ENCODE measurements at regions not wholly inside any gene's neighbourhood (a gene's known extent, or its start where the extent isn't known, plus 50 kb on each side); places are given as distances from the start of the nearest gene placed in this dataset.

GRCh38 chr1:223000632-223001031 lies 142.4 kb downstream of the TLR5 start:
- Histone ChIP-seq H3K9me3 (ENCODE audit: low read depth, low read length) (no peaks in the 10 kb centered on the region), H4K20me1 (ENCODE audit: insufficient read depth, low read length) (peaks cover 2% of the 10 kb centered on the region), H3K4me1 (ENCODE audit: insufficient read depth, low read length) (peaks cover 6% of the 10 kb centered on the region), H2AFZ (ENCODE audit: low read length) (no peak overlapping the region), H3K79me2 (ENCODE audit: insufficient read depth, low read length) (no peaks in the 10 kb centered on the region), H3K27me3 (ENCODE audit: insufficient read depth, low read length) (no peaks in the 10 kb centered on the region), H3K4me2 (ENCODE audit: insufficient read depth, low read length) (no peak overlapping the region), H3K27ac (ENCODE audit: low read depth, low read length) (no peak overlapping the region), H3K4me3 (ENCODE audit: insufficient read depth, low read length) (no peak overlapping the region), H3K36me3 (ENCODE audit: insufficient read depth, low read length) (peaks cover 15% of the 10 kb centered on the region)
- TF ChIP-seq, protein P1, sequence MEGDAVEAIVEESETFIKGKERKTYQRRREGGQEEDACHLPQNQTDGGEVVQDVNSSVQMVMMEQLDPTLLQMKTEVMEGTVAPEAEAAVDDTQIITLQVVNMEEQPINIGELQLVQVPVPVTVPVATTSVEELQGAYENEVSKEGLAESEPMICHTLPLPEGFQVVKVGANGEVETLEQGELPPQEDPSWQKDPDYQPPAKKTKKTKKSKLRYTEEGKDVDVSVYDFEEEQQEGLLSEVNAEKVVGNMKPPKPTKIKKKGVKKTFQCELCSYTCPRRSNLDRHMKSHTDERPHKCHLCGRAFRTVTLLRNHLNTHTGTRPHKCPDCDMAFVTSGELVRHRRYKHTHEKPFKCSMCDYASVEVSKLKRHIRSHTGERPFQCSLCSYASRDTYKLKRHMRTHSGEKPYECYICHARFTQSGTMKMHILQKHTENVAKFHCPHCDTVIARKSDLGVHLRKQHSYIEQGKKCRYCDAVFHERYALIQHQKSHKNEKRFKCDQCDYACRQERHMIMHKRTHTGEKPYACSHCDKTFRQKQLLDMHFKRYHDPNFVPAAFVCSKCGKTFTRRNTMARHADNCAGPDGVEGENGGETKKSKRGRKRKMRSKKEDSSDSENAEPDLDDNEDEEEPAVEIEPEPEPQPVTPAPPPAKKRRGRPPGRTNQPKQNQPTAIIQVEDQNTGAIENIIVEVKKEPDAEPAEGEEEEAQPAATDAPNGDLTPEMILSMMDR (IDR thresholded peaks at IDR 0.05; ENCODE audit: extremely low read depth, low read depth, low read length), result no peak
- no peak for DNase-seq (ENCODE audit: insufficient read length, low spot score, missing footprints)

GRCh38 chr1:223001653-223002634 lies 141.1 kb downstream of the TLR5 start:
- Histone ChIP-seq H3K36me3 (ENCODE audit: insufficient read depth, low read length) (peaks cover 15% of the 10 kb centered on the region), H3K4me2 (ENCODE audit: insufficient read depth, low read length) (no peak overlapping the region), H2AFZ (ENCODE audit: low read length) (no peak overlapping the region), H4K20me1 (ENCODE audit: insufficient read depth, low read length) (peaks cover 2% of the 10 kb centered on the region), H3K27me3 (ENCODE audit: insufficient read depth, low read length) (no peaks in the 10 kb centered on the region), H3K27ac (ENCODE audit: low read depth, low read length) (no peak overlapping the region), H3K4me3 (ENCODE audit: insufficient read depth, low read length) (no peak overlapping the region), H3K9me3 (ENCODE audit: low read depth, low read length) (no peaks in the 10 kb centered on the region), H3K79me2 (ENCODE audit: insufficient read depth, low read length) (no peaks in the 10 kb centered on the region), H3K4me1 (ENCODE audit: insufficient read depth, low read length) (peaks cover 6% of the 10 kb centered on the region)
- TF ChIP-seq, protein P1 (IDR thresholded peaks at IDR 0.05; ENCODE audit: extremely low read depth, low read depth, low read length), result peak; percentile 63
- DNase-seq (ENCODE audit: insufficient read length, low spot score, missing footprints), result peak; percentile 44

- DNase-seq (ENCODE audit: insufficient read length, low spot score, missing footprints), result no peak
- H3K36me3 ChIP-seq (ENCODE audit: insufficient read depth, low read length), result peaks cover 15% of the 10 kb centered on the region
- TF ChIP-seq, protein P1 (IDR thresholded peaks at IDR 0.05; ENCODE audit: extremely low read depth, low read depth, low read length), result no peak
- H3K27me3 ChIP-seq (ENCODE audit: insufficient read depth, low read length), result no peaks in the 10 kb centered on the region
- H3K9me3 ChIP-seq (ENCODE audit: low read depth, low read length), result no peaks in the 10 kb centered on the region
- no peaks in the 10 kb centered on the region for H3K79me2 ChIP-seq (ENCODE audit: insufficient read depth, low read length)
- H3K4me2 ChIP-seq (ENCODE audit: insufficient read depth, low read length), result no peak overlapping the region
- no peak overlapping the region for H3K27ac ChIP-seq (ENCODE audit: low read depth, low read length)
- H2AFZ ChIP-seq (ENCODE audit: low read length), result no peak overlapping the region
- H3K4me3 ChIP-seq (ENCODE audit: insufficient read depth, low read length), result no peak overlapping the region
- H4K20me1 ChIP-seq (ENCODE audit: insufficient read depth, low read length), result peaks cover 2% of the 10 kb centered on the region
- H3K4me1 ChIP-seq (ENCODE audit: insufficient read depth, low read length), result peaks cover 6% of the 10 kb centered on the region
Measured at GRCh38 chr1:223003549-223003948, 139.5 kb downstream of the TLR5 start.

GRCh38 chr1:223006371-223006770 lies 136.7 kb downstream of the TLR5 start:
- Histone ChIP-seq H3K4me3 (ENCODE audit: insufficient read depth, low read length) (no peak overlapping the region), H3K9me3 (ENCODE audit: low read depth, low read length) (no peaks in the 10 kb centered on the region), H3K79me2 (ENCODE audit: insufficient read depth, low read length) (no peaks in the 10 kb centered on the region), H4K20me1 (ENCODE audit: insufficient read depth, low read length) (peaks cover 2% of the 10 kb centered on the region), H3K4me1 (ENCODE audit: insufficient read depth, low read length) (peaks cover 14% of the 10 kb centered on the region), H3K27ac (ENCODE audit: low read depth, low read length) (no peak overlapping the region), H3K27me3 (ENCODE audit: insufficient read depth, low read length) (peaks cover 7% of the 10 kb centered on the region), H2AFZ (ENCODE audit: low read length) (no peak overlapping the region), H3K4me2 (ENCODE audit: insufficient read depth, low read length) (no peak overlapping the region), H3K36me3 (ENCODE audit: insufficient read depth, low read length) (peaks cover 15% of the 10 kb centered on the region)
- DNase-seq (ENCODE audit: insufficient read length, low spot score, missing footprints), result peak; percentile 3
- TF ChIP-seq, protein P1 (IDR thresholded peaks at IDR 0.05; ENCODE audit: extremely low read depth, low read depth, low read length), result no peak
